Inflammatory macrophage treated with lipopolysaccharide for 1 hour (primary cell): ENCODE measurements at regions not wholly inside any gene's neighbourhood (a gene's known extent, or its start where the extent isn't known, plus 50 kb on each side); places are given as distances from the start of the nearest gene placed in this dataset.

Source experiments
- DNase-seq, 2 donors: peaks; one replicate each; pipeline ENCODE4 v3.0.0-alpha.2; 2020 to 2022

GRCh38 chr9:551986-552929 lies 289.2 kb upstream of the DMRT1 start:
- DNase-seq = no peak

- no peak for DNase-seq
Measured at GRCh38 chr9:555493-555892, 286.0 kb upstream of the DMRT1 start.

- DNase-seq = no peak
Measured at GRCh38 chr9:556199-556598, 285.3 kb upstream of the DMRT1 start.

GRCh38 chr9:556675-557074 lies 284.8 kb upstream of the DMRT1 start:
- DNase-seq = no peak

- no peak for DNase-seq
Measured at GRCh38 chr9:557601-558201, 283.8 kb upstream of the DMRT1 start.

- DNase-seq = no peak
Measured at GRCh38 chr9:561427-561826, 280.1 kb upstream of the DMRT1 start.

- no peak for DNase-seq
Measured at GRCh38 chr9:563200-563599, 278.3 kb upstream of the DMRT1 start.

GRCh38 chr9:565528-565927 lies 276.0 kb upstream of the DMRT1 start:
- DNase-seq = no peak

GRCh38 chr9:567128-567746 lies 274.3 kb upstream of the DMRT1 start:
- DNase-seq = peak; percentile 38 to 56

GRCh38 chr9:567747-568305 lies 273.7 kb upstream of the DMRT1 start:
- no peak for DNase-seq

- DNase-seq = no peak
Measured at GRCh38 chr9:569296-569695, 272.2 kb upstream of the DMRT1 start.

- DNase-seq = no peak
Measured at GRCh38 chr9:570187-570586, 271.3 kb upstream of the DMRT1 start.

GRCh38 chr9:571066-571465 lies 270.4 kb upstream of the DMRT1 start:
- no peak for DNase-seq

- no peak for DNase-seq
Measured at GRCh38 chr9:571741-572140, 269.8 kb upstream of the DMRT1 start.

- no peak for DNase-seq
Measured at GRCh38 chr9:573691-574410, 267.6 kb upstream of the DMRT1 start.

- DNase-seq = no peak
Measured at GRCh38 chr9:575139-575538, 266.4 kb upstream of the DMRT1 start.

GRCh38 chr9:580652-581342 lies 260.7 kb upstream of the DMRT1 start:
- no peak for DNase-seq

GRCh38 chr9:581673-582497 lies 259.6 kb upstream of the DMRT1 start:
- no peak for DNase-seq

- DNase-seq = no peak
Measured at GRCh38 chr9:582775-583174, 258.7 kb upstream of the DMRT1 start.

- DNase-seq = no peak
Measured at GRCh38 chr9:587527-587926, 254.0 kb upstream of the DMRT1 start.

- DNase-seq = no peak
Measured at GRCh38 chr9:588981-589380, 252.5 kb upstream of the DMRT1 start.
